Effector CD8-positive, alpha-beta T cell (primary cell): ENCODE measurements at regions not wholly inside any gene's neighbourhood (a gene's known extent, or its start where the extent isn't known, plus 50 kb on each side); places are given as distances from the start of the nearest gene placed in this dataset.

ENCODE experiments used
- DNase-seq: peaks from one replicate; lab custom pipeline; 2025; lab: John Stamatoyannopoulos, UW

DNA sequence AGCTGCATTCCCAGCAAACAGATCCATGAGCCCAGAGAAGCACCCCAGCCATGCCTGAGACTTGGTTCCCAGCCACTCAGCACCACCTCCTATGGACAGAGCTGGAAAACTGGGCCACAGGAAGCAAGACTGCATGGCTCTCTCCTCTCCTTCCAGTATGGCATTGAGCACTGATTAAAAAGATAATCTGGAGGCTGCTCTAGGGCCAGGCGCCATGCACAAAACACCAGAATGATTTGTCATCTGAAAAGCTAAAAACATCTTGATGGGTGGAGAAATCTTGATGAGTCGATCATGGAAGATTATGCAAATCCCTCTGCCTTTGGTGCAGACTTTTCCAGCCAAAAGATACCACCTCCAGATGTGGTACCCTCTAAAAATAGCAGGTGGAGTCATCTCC is 62.7 kb upstream of the MRPS22 start:
- no peak for DNase-seq

DNA sequence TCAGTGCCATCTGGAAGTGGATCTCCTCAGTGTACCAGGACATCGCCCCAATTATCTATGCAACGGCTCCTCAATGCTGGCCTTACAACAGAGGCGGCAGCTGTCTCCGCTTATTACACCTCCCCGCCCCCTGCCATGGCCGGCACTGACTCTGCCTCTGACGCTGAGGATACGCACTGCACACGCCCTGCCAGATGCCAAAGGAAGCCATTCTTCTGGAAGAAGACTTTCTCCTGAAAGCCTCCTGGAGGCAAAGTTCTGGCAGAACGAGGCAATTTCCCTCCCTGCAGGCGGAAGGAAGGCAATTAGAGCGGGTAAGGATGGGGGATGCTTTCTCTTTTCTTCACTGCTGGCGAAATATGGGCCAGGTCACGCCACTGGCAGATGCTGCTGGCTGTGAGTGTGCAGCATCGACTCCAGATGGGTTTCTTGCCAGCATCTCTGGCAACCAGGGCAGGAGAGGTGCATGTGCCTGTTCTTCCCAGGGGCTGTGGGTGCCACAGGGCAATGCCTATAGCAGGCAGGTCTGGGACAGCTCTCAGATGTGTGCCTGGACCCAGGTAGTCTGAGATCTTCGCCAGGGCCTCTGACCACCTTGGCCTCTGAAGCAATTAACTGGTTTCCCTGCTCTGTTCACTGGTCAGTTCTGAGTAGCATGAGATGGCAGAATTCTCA is 62.2 kb upstream of the MRPS22 start:
- DNase-seq = no peak

DNA sequence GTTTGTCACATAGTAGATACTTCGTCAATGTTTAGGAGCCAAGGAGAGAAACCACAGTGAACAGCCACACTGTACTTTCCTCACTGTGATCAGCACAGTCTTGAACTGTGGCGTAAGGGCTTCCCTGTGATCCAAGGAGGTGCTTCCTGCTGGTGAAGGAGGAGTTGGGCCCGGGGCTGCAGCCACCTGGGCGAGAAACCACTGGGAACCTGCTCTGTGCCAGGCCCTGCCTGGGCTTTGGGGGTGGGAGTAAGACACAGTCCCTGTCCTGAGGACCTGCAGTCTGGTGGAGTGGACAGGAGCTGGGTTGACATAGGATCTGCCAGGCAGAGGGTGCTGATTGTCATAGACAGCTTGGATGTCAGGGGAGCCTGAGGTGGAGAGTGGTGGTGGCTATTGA is 60.5 kb upstream of the MRPS22 start:
- no peak for DNase-seq

DNA sequence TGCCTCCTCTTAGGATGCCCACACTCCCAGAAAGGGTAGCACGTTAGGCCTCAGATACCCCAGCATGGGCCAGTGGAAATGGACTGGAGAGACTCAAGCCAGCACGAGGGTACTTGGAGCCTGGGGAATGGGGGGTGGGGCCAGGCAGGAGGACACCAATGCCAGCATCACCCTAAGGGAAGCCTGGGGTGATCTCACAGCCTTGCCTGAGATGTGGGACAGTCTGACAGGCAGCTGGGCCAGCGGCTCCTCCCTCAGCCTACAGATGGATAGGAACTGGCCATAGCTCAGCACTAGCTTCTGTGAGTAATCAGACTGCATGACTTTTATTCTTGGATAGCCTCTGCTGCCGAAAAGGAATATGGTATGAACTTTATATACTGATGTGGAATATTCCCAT is 59.6 kb upstream of the MRPS22 start:
- no peak for DNase-seq

DNA sequence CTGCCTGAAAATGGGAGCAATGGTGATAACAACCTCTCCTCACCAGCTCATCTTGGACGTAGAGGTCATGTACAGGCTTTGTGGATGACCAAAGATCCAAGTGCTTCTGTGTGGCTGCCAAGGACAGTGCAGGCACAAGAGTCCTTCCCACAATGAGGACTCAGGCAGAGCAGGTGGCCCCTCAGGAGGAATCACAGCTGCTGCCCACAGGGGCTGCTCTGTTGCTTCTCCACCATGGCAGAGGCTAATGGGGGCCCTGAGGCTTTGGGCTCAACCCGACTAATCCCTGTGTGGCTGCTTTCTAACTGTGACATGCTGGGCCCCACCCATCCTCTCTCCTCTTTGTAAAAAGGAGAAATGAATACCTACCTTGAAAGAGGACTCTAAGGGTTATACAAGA is 58.1 kb upstream of the MRPS22 start:
- no peak for DNase-seq

DNA sequence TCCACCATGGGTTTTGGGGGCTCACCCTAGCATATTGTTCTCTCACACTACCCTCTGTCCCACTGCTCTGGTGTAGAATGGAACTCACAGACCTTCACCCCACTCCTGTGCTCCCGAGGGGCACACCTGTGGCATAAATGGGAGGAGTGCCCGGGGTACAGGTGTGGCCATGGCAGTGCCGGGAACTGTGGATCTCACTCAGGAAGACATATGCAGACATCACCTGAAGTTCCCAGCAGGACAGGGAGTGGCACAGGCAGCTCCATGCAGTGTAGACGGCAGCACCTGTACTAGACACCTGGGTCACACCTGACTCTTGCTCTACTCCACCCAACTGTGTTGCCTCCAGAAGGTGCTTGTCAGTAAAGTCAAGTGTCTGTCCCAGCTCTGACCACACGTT is 57.6 kb upstream of the MRPS22 start:
- no peak for DNase-seq

DNA sequence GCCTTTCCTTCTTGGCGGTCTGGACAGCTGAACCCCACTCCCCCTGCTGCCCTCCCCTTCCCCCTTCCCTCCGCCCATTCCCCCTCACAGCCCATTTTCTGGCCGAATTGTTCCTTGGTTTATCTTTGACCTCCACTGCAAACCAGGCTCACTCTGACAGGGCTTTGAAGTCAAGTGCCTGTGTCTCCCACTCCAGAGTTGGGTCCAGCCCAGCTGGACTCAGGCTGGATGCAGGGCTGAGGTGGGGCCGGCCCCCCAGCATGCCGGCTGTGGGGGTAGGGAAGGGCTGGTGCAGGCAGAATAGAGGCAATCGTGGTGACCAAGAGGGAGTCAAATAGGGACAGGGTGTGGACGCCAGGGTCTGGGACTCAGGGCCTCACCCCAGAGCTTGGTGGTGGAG is 57.0 kb upstream of the MRPS22 start:
- no peak for DNase-seq

DNA sequence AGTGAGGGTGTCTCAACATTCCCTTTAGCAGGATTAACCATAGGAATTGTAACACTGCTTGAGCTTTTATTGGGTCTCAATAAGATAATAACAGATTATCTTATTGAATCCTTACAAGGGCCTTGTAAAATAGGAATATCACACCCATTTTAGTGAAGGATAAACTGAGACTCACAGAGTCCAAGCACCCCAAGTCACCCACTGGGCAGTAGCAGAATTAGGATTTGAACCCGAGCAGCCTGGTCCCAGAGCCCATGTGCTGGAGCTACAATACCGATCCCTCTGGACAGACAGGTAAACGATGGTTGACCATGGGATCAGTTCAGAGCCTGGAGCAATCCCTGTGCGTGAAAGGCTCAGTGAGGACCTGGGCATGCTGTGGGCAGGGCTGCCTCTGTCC is 56.3 kb upstream of the MRPS22 start:
- no peak for DNase-seq

DNA sequence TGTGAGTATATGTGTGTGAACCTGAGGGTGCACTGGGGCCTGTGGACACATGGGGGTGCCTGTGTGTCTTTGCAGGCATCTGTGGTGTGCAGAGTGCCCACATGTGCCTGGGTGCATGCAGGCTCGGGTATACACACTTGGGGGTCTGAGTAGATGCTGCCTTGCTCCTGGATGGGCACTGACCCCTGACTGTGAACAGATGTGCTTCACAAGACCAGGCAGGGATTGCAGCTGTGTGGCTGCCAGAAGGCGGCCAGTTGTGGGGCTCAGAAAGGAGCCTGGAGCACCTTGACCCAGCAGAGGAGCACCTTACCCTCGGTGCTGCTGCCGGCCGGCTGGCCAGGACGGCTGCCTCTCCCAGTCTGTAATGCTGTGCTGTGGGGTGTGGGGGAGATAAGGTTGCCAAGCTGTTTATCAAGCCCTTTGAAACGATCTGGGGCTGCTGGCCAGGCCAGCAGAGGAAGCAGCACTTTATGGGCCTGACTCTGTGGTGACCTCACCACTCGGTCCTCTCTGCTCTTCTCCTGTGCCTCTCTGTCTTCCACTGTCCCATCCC is 55.5 kb upstream of the MRPS22 start:
- no peak for DNase-seq

DNA sequence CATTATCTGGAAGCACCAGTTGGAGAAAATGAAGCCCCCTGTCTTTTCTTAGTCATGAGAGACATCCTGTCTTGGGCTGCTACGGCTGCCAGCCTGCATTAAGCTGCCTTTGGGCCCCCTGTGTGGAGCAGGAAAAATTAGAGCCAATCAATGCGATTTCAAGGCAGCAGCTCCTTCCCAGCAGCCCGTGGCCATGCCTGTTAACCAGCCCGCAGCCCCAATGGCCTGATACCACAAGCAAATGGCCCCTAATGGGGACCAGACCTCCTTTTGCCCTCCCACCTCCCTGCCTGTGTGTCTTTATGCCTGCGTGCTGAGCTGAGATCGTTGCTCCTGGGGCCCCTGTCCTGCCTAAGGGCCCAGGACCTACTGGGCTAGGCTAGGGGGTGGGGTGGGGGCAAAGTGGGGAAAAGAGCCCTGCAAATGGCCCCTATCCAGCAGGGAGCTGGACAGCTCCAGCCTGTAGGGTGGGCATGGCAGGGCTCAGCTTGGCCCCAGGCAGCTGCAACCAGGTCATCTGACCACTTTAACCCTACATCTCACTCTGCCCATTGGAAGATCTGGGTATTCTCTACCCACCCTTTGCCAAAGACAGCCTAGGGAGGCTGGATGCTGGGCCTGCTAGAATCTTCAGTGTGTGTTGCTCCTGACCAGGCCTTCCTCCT is 53.8 kb upstream of the MRPS22 start:
- DNase-seq = no peak

DNA sequence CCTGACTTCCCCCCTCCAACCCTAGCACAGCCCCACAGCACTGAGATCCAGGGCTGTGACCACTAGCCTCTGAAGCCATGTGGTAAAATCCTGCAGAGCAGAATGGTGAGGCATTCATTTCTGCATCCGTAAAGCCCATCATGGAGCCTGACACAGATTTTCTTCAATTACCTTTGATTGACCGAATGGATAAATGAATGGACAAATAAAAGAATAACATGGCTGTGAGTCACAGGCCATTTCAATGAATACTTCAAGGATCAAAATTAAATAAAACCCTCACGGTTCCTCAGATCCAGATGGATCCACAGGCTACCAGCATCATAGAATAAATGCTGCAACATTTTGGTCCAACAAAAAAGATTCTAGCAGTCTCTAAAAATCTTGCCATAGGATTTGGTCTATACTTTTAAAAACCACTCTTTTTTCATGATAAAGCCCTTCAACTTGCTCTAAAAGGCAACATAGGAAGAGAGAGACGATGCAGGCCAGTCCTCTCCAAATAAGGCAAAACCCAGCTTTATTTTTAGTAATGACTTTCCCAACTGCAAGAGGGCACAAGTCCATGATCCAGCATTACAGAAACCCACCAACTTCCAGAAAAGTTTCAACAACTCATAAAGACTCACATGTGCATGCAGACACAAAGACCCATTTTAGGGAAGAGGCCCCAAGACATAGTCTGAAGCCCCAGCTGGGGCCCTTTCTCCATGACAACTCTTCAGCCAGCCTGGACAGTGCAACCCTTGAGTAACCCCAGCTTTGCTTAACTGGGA is 52.4 kb upstream of the MRPS22 start:
- no peak for DNase-seq

DNA sequence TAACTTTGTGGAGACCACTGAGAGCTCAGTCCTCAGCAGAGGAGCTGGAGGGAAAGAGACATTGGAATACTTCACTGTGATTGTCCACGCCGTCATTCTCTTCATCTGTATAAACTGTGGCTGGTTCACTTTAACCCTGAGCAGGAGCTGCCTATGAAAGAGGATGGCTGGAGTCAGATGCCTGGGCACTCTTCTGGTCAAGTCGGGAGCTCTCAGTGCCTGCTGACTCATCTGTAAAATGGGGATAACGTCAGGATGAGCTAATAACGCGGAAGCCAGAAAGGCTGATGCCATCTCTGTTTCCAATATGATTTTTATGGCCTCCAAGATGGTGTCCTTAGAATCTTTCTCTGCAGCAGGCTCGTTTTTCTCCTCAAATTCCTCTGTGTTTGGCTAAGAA is 51.6 kb upstream of the MRPS22 start:
- DNase-seq = no peak

DNA sequence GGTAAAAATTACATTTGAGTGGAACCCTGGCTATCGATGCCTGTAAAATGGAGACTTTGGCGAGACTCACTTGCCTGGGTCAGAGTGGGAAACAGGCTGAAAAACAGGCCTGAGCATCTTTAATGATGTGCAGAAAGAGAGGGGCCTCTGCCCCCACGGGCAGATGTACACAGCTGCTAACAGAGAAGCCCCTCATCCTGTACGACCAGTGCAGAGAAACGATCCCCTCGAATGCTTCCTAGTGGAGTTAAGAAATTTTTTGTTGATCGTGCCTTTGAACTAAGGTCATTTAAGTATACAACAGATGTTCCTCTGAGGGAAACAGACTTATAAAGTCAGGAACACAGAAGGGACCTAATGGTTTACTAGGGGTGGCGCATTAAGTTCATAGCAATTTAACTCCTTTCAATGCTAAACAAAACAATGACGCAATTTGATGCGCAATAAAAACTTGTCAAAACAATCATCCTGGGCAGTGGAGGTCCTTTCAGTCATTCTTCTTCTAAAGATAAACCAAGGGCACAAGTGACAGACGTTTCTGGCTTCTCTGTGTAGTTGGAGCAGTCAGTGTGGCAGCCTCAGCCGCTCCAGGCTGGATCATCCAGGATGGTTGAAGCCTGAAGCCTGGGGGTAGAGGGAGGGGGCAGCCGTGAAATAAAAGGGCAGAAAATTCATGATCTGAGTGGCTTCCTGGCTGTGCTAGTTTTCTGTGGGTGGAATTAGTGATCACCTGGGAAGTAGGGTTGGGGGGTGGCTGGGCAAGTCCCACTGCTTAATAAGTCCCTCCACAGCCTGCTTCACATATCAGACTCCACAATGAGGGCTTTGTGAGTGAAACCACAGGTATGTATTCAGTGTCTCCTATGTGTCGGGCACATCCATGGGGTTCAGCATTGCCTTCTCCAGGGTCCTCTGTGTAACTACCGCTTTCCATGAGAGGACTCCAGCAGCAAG is 50.8 kb upstream of the MRPS22 start:
- DNase-seq = no peak

DNA sequence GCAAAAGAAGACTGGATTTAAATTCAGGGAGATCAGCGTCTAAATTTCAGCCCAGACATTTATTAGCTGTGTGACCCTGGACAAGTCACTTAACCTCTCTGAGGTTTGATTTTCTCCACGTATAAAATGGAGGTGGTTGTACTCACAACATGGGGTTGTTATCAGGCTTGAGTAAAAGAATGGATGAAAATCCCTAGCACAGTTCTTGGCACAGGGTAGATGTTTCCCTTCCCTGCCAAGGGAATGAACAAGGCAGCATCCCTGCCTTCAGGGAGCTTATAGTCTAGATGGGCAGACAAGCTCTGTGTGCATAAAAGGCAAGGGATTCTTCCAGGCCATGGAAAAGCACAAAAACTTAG is 50.2 kb upstream of the MRPS22 start:
- DNase-seq = no peak
